Neutrophil (primary cell): ENCODE measurements at regions not wholly inside any gene's neighbourhood (a gene's known extent, or its start where the extent isn't known, plus 50 kb on each side); places are given as distances from the start of the nearest gene placed in this dataset.

Experiments
- H3K27ac ChIP-seq: fragments of 200-600 bp; sonication (generic); 2 replicates; pipeline ENCODE4 v1.5.1; 2016; ENCODE audit warnings: mild to moderate bottlenecking, moderate library complexity
- H3K27me3 ChIP-seq: fragments of 200-600 bp; sonication (generic); 2 replicates; pipeline ENCODE4 v1.6.0; 2016; ENCODE audit warnings: mild to moderate bottlenecking
- H3K36me3 ChIP-seq: fragments of 200-600 bp; sonication (generic); 2 replicates; pipeline ENCODE4 v1.5.1; 2017
- H3K4me1 ChIP-seq, 2 experiments: fragments of 200-600 bp in 1 of 2; sonication (generic) in 1 of 2; 1 replicate in 1 of 2; 2 replicates in 1 of 2; pipeline versions ENCODE4 v1.5.1 to v1.6.1; 2013 to 2016; ENCODE audit warnings: low read depth in 1 of 2, low read length in 1 of 2, mild to moderate bottlenecking in 1 of 2, moderate library complexity in 1 of 2; ENCODE audit not compliant: control insufficient read depth in 1 of 2, insufficient read depth in 1 of 2
- H3K4me3 ChIP-seq, 2 experiments: fragments of 200-600 bp in 1 of 2; sonication (generic) in 1 of 2; 1 replicate in 1 of 2; 2 replicates in 1 of 2; pipeline ENCODE4 v1.5.1; 2013 to 2016; ENCODE audit warnings: low read depth in 1 of 2, low read length in 1 of 2, mild to moderate bottlenecking in 1 of 2, moderate library complexity in 1 of 2
- H3K9me3 ChIP-seq: fragments of 200-600 bp; sonication (generic); 2 replicates; pipeline ENCODE4 v1.5.1; 2016
- TF ChIP-seq, protein P1 (sequence below): fragments of 200-600 bp; sonication (generic); IDR thresholded peaks from 2 replicates; pipeline ENCODE4 v1.5.1; 2016; ENCODE audit warnings: antibody characterized with exemption

- H3K27me3 ChIP-seq, result no peaks in the 10 kb centered on the region
- H3K4me3 ChIP-seq, result no peak overlapping the region
- TF ChIP-seq, protein P1, sequence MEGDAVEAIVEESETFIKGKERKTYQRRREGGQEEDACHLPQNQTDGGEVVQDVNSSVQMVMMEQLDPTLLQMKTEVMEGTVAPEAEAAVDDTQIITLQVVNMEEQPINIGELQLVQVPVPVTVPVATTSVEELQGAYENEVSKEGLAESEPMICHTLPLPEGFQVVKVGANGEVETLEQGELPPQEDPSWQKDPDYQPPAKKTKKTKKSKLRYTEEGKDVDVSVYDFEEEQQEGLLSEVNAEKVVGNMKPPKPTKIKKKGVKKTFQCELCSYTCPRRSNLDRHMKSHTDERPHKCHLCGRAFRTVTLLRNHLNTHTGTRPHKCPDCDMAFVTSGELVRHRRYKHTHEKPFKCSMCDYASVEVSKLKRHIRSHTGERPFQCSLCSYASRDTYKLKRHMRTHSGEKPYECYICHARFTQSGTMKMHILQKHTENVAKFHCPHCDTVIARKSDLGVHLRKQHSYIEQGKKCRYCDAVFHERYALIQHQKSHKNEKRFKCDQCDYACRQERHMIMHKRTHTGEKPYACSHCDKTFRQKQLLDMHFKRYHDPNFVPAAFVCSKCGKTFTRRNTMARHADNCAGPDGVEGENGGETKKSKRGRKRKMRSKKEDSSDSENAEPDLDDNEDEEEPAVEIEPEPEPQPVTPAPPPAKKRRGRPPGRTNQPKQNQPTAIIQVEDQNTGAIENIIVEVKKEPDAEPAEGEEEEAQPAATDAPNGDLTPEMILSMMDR, result no peak
- H3K36me3 ChIP-seq, result no peaks in the 10 kb centered on the region
- no peak overlapping the region for H3K27ac ChIP-seq
- no peaks in the 10 kb centered on the region for H3K4me1 ChIP-seq
- H3K9me3 ChIP-seq, result no peaks in the 10 kb centered on the region
These were observed 799.3 kb upstream of the MAP3K7 start for GRCh38 chr6:91386204-91386603.

DNA sequence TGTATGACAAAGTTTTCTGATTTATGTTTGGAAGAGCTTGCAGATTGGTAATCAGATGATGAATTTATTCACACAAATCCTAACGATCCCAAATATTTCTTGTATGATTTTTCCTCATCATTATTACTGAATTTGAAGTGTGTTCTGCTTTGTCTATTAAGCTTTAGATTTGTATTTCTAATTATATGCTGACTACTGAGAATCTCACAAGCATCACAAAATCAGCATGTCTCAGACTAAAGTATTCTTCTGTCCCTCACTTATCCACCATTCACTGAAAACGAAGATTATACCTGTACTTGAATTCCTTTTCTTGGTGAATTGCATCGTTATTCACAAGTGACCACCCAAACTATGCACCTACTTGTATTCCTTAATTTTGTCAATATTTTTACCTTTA, 796.3 kb upstream of the MAP3K7 start:
- TF ChIP-seq, protein P1, result no peak
- H3K4me1 ChIP-seq, result no peaks in the 10 kb centered on the region
- H3K36me3 ChIP-seq, result no peaks in the 10 kb centered on the region
- no peaks in the 10 kb centered on the region for H3K9me3 ChIP-seq
- H3K27me3 ChIP-seq, result no peaks in the 10 kb centered on the region
- no peak overlapping the region for H3K27ac ChIP-seq
- H3K4me3 ChIP-seq, result no peak overlapping the region

DNA sequence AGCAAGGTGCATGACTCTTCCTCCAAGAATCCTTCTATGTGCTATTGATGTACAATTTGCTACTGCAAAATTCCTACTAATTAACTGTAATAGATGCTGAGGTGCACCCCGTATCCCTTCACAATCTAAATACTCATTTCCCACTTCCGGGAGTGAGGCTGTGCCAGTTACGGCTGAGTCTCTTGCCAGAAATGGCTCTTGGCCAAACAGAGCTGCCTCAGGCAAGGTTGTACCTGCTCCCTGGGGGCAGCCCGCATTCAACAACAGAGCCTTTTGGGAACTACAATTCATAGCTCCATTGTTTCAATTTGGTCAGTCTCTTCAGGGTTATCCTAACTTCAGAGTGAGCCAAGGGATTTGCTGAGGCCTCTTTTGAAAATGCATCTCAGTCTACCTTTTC, 789.8 kb upstream of the MAP3K7 start:
- Histone ChIP-seq H3K4me3 (no peak overlapping the region), H3K36me3 (no peaks in the 10 kb centered on the region), H3K27ac (no peak overlapping the region), H3K9me3 (no peaks in the 10 kb centered on the region), H3K27me3 (no peaks in the 10 kb centered on the region), H3K4me1 (no peaks in the 10 kb centered on the region)
- TF ChIP-seq, protein P1, result no peak

- H3K36me3 ChIP-seq, result no peaks in the 10 kb centered on the region
- no peaks in the 10 kb centered on the region for H3K9me3 ChIP-seq
- TF ChIP-seq, protein P1, result no peak
- H3K27ac ChIP-seq, result no peak overlapping the region
- no peaks in the 10 kb centered on the region for H3K4me1 ChIP-seq
- no peaks in the 10 kb centered on the region for H3K27me3 ChIP-seq
- H3K4me3 ChIP-seq, result no peak overlapping the region
These were observed 779.9 kb upstream of the MAP3K7 start for GRCh38 chr6:91366781-91367180.

DNA sequence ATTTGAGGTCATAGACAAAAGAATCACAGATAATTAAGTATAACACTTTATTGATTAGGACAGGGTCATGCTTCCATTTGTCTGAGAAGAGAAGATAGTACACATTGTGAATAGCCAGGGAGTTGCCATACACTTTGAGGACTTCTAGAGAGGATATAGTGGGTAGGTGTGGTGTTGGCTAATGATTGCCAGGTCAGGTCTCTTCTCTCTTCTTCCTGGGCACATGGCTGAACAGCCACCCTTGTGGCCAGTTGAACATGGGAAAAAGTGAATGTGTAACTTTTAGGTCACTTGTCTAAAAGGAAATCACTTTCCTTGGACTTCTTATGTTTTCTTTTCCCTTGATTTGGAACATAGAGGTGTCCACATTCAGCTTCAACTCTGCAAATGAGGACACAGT, 772.1 kb upstream of the MAP3K7 start:
- Histone ChIP-seq H3K27ac (no peak overlapping the region), H3K27me3 (no peaks in the 10 kb centered on the region), H3K4me1 (no peaks in the 10 kb centered on the region), H3K36me3 (no peaks in the 10 kb centered on the region), H3K9me3 (no peaks in the 10 kb centered on the region), H3K4me3 (no peak overlapping the region)
- TF ChIP-seq, protein P1, result no peak

DNA sequence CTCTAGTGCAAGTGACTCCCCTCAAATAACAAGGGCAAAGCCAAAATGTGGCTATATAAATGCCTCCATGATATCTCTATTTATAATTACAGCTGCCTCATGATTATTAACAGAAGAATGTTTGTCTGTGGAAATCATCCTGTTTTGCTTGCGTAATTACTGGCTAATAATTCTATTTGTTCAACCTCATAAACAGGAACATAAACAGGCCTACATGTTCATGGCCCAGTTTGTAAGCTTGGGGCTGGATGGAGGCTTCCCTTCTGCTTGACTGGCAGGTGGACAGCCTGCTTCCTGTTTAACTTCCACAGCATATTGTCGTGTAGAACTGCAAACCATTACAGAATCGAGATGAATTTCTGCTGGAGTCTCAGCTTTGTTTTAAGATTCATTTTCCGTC, 766.0 kb upstream of the MAP3K7 start:
- Histone ChIP-seq H3K4me1 (no peaks in the 10 kb centered on the region), H3K27me3 (no peaks in the 10 kb centered on the region), H3K9me3 (no peaks in the 10 kb centered on the region), H3K4me3 (no peak overlapping the region), H3K36me3 (no peaks in the 10 kb centered on the region), H3K27ac (no peak overlapping the region)
- TF ChIP-seq, protein P1, result no peak
